PFSK-1 (cell line): ENCODE measurements at regions not wholly inside any gene's neighbourhood (a gene's known extent, or its start where the extent isn't known, plus 50 kb on each side); places are given as distances from the start of the nearest gene placed in this dataset.

Experiments
- FOXP2 ChIP-seq: optimal IDR thresholded peaks from 2 replicates; pipeline ENCODE3; 2011; ENCODE audit warnings: borderline replicate concordance, control low read depth, inconsistent platforms; ENCODE audit not compliant: insufficient read depth; ENCODE audit errors: extremely low read length, extremely low read depth
- POLR2AphosphoS5 ChIP-seq: IDR thresholded peaks from 2 replicates; pipeline ENCODE4 v1.6.1; 2012; ENCODE audit warnings: low read depth, mild to moderate bottlenecking, control low read depth, low read length, moderate library complexity
- REST ChIP-seq, 2 experiments: IDR thresholded peaks; 2 replicates each; pipeline versions ENCODE4 v1.6.1 to v1.8.0; 2011 to 2012; ENCODE audit warnings: low read depth in 2 of 2, low read length in 2 of 2, control low read depth in 1 of 2, inconsistent platforms in 1 of 2, mild to moderate bottlenecking in 1 of 2, moderate library complexity in 1 of 2; ENCODE audit not compliant: insufficient read depth in 1 of 2
- SIN3A ChIP-seq: IDR thresholded peaks from 2 replicates; pipeline ENCODE4 v1.6.1; 2012; ENCODE audit warnings: mild to moderate bottlenecking, low read length, moderate library complexity, borderline replicate concordance; ENCODE audit not compliant: insufficient read depth
- TAF1 ChIP-seq: IDR thresholded peaks from 2 replicates; pipeline ENCODE4 v1.6.1; 2012; ENCODE audit warnings: low read length, control low read depth, borderline replicate concordance; ENCODE audit not compliant: insufficient read depth

GRCh38 chr3:31086698-31087097 lies 192.2 kb upstream of the GADL1 start:
- TF ChIP-seq SIN3A = no peak
- no peak for TF ChIP-seq FOXP2
- no peak for TF ChIP-seq REST (IDR thresholded peaks at IDR 0.05; ENCODE audit: insufficient read depth in 1 of 2, low read depth in 2 of 2, low read length in 2 of 2)
- TF ChIP-seq POLR2AphosphoS5 = no peak
- TF ChIP-seq TAF1 = no peak

GRCh38 chr3:31091748-31092147 lies 197.3 kb upstream of the GADL1 start:
- no peak for TF ChIP-seq TAF1
- no peak for TF ChIP-seq SIN3A
- TF ChIP-seq POLR2AphosphoS5 = no peak
- TF ChIP-seq FOXP2 = no peak

- TF ChIP-seq TAF1 = no peak
- TF ChIP-seq FOXP2 = no peak
- TF ChIP-seq SIN3A = no peak
- no peak for TF ChIP-seq REST (IDR thresholded peaks at IDR 0.05; ENCODE audit: insufficient read depth in 1 of 2, low read depth in 2 of 2, low read length in 2 of 2)
- TF ChIP-seq POLR2AphosphoS5 = no peak
These were observed 198.5 kb upstream of the GADL1 start for GRCh38 chr3:31092748-31093589.

DNA sequence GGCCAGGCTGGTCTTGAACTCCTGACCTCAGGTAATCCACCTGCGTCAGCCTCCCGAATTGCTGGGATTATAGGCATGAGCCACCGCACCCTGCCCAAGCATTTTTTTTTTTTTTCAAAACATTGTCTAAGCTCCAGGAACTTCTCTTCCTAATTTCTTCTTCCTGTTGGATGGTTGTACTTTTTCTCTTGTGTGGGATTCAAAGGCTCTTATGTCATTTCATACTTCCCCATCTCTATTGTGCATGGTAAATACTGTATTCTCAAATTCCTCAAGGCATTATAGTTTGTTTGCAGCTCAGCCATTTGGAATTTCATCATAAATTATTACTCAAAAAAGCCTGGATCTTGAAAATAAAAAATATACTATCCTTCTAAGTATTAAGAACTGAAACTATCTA lies 199.1 kb upstream of the GADL1 start:
- TF ChIP-seq TAF1 (no peak), FOXP2 (no peak), REST (IDR thresholded peaks at IDR 0.05; ENCODE audit: insufficient read depth in 1 of 2, low read depth in 2 of 2, low read length in 2 of 2) (no peak), POLR2AphosphoS5 (no peak), SIN3A (no peak)

DNA sequence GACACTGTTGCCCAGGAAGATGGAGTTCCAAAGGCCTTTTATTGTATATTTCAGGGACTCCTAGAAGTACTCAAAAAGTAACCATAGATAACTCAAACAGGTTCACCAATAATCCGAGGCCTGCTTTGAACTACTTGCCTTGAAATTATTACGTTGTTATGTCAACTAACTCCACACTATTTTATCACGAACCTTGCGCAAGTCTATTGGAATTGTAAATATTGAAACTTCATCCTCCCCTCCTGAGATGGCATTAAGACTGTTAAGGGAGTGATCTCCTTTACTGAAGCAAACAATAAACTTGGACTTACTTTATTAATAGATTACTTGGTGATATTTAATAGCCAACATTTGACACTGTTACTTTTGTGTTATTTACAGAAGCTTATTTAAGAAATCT lies 199.6 kb upstream of the GADL1 start:
- TF ChIP-seq POLR2AphosphoS5 = no peak

DNA sequence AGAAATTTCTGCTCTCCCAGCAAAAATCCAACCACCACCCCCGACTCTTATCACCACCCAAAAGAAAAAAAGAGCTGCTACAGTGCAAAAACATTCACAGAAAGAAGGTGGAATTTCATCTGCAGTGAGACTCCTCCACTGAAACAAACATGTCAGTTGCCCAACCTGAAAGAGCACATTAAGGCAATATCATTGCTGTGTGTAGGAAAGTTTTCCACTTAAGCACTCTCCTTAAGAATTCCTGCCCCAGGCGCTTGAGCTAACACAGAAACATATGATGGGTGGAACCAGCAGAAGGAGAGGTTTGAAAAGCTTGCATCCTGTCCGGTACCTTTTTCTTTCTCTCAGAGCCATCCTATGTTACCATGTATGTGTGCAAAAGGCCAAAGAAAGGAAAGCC lies 200.8 kb upstream of the GADL1 start:
- TF ChIP-seq POLR2AphosphoS5 (no peak), SIN3A (no peak), TAF1 (no peak), REST (IDR thresholded peaks at IDR 0.05; ENCODE audit: insufficient read depth in 1 of 2, low read depth in 2 of 2, low read length in 2 of 2) (no peak), FOXP2 (no peak)
